ENCODE measurements at regions not wholly inside any gene's neighbourhood (a gene's known extent, or its start where the extent isn't known, plus 50 kb on each side); places are given as distances from the start of the nearest gene placed in this dataset.
A peak's percentile ranks its signal among the peaks of the same experiment; 100 is the strongest.

GRCh38 chr14:61106959-61107641, 126.1 kb downstream of the SLC38A6 start:
- Histone ChIP-seq H3K27me3 (ENCODE audit: control insufficient read depth, insufficient read depth, low read length) (no peaks in the 10 kb centered on the region), H3K9ac (ENCODE audit: low read length) (no peak overlapping the region), H3K4me3 (ENCODE audit: low read length) (no peak overlapping the region), H3K4me1 (ENCODE audit: control insufficient read depth, insufficient read depth, low read length) (peaks cover 10% of the 10 kb centered on the region), H3K36me3 (ENCODE audit: control insufficient read depth, insufficient read depth, low read length) (no peaks in the 10 kb centered on the region), H3K27ac (ENCODE audit: low read depth, low read length) (no peak overlapping the region)

DNA sequence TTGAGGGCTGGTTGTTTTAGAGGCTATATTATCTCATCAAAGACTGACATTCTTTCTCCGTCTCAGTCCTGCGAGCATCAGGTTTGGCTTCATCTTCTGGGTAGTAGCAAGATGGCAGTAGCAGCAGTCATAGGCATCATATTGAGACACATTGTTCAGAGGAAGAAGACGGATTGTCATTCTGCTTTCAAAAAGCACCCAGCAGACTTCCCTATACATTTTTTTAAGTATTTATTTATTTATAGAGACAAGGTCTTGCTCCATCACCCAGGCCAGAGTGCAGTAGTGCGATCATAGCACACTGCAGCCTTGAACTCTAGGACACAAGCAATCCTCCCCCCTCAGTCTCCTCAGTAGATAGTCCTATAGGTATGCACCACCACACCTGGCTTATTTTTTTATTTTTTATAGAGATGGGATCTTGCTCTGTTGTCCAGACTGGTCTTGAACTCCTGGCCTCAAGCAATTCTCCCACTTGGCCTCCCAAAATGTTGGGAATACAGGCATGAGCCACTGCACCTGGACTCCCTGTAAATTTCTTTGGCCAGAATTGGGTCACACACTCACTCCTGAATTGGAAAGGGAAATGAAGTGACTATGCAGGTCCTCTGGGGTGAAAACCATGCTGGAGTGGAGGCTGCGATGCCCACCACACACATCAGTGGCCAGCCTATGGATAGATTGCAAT, 125.4 kb downstream of the SLC38A6 start:
- no peak overlapping the region for H3K27ac ChIP-seq (ENCODE audit: low read depth, low read length)
- no peak overlapping the region for H3K9ac ChIP-seq (ENCODE audit: low read length)
- no peaks in the 10 kb centered on the region for H3K27me3 ChIP-seq (ENCODE audit: control insufficient read depth, insufficient read depth, low read length)
- peaks cover 10% of the 10 kb centered on the region for H3K4me1 ChIP-seq (ENCODE audit: control insufficient read depth, insufficient read depth, low read length)
- no peak overlapping the region for H3K4me3 ChIP-seq (ENCODE audit: low read length)
- H3K36me3 ChIP-seq (ENCODE audit: control insufficient read depth, insufficient read depth, low read length): no peaks in the 10 kb centered on the region

DNA sequence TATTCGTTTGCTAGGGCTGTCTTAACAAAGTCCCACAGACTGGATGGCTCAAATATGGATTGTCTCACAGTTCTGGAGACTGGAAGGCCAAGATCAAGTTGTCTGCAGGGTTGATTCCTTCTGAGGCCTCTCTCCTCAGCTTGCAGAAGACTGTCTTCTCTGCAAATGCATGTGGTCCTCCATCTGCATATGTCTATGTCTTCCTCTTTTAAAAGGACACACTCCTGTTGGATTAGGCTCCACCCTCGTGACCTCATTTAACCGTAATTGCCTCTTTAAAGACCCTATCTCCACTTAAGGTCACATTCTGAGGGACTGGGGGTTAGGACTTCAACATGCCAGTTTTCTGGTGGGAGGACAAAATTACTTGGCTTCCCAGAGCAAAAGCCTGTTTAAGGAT, 123.3 kb downstream of the SLC38A6 start:
- Histone ChIP-seq H3K4me3 (ENCODE audit: low read length) (no peak overlapping the region), H3K9ac (ENCODE audit: low read length) (no peak overlapping the region), H3K27ac (ENCODE audit: low read depth, low read length) (peak overlapping the region; percentile 4), H3K27me3 (ENCODE audit: control insufficient read depth, insufficient read depth, low read length) (no peaks in the 10 kb centered on the region), H3K4me1 (ENCODE audit: control insufficient read depth, insufficient read depth, low read length) (peaks cover 10% of the 10 kb centered on the region), H3K36me3 (ENCODE audit: control insufficient read depth, insufficient read depth, low read length) (no peaks in the 10 kb centered on the region)

GRCh38 chr14:61103541-61104339, 122.7 kb downstream of the SLC38A6 start:
- peak overlapping the region; percentile 4 for H3K27ac ChIP-seq (ENCODE audit: low read depth, low read length)
- H3K4me1 ChIP-seq (ENCODE audit: control insufficient read depth, insufficient read depth, low read length): peaks cover 10% of the 10 kb centered on the region
- H3K27me3 ChIP-seq (ENCODE audit: control insufficient read depth, insufficient read depth, low read length): no peaks in the 10 kb centered on the region
- H3K36me3 ChIP-seq (ENCODE audit: control insufficient read depth, insufficient read depth, low read length): no peaks in the 10 kb centered on the region
- H3K4me3 ChIP-seq (ENCODE audit: low read length): no peak overlapping the region
- H3K9ac ChIP-seq (ENCODE audit: low read length): no peak overlapping the region

DNA sequence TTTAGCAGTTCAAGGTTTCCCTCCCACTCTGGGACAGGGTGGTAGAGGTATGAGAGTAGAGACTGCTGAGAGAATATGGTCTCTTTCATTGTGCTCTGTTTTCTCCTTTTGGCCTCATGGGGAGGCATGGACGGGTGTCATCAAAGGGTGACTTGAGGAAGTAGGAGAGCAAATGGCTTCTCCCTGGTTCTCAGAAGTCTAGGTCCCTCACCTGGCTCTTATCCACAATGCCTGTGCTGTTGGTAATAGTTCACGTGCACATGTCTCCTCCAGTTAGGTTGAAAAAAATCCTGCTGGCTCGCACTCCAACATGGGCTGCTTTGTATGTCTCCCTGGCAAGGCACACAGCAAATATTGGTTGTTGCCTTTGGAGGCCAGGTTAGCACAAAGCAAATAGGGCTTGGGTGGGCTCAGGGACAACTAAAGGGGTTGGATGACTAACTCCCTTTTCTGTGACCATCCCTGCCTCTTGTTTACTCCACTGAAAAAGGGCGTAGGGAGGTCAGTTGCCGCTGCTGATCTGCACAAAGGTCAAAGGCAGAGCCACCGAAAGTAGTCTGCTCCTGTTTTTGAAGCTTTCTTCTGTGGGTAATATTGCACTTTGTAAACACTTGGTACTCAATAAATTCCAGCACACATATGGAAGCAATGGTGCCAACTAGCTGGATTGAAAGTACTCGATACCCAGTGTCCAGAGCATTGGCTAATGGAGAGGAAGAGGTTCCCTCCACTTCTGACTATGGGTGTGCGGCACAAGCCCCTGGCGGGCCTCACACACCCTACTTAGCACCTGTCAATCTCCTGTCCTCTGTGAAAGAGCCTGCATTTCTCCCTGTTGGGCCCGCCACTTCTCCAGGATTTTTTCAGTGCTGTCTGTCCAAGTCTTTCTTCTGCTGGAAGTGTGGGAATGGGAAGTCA, 121.8 kb downstream of the SLC38A6 start:
- H3K4me3 ChIP-seq (ENCODE audit: low read length): no peak overlapping the region
- peaks cover 10% of the 10 kb centered on the region for H3K4me1 ChIP-seq (ENCODE audit: control insufficient read depth, insufficient read depth, low read length)
- H3K27me3 ChIP-seq (ENCODE audit: control insufficient read depth, insufficient read depth, low read length): no peaks in the 10 kb centered on the region
- no peaks in the 10 kb centered on the region for H3K36me3 ChIP-seq (ENCODE audit: control insufficient read depth, insufficient read depth, low read length)
- H3K27ac ChIP-seq (ENCODE audit: low read depth, low read length): peak overlapping the region; percentile 4
- H3K9ac ChIP-seq (ENCODE audit: low read length): no peak overlapping the region
